Inferior parietal cortex (tissue), 1 donor: ENCODE measurements at regions not wholly inside any gene's neighbourhood (a gene's known extent, or its start where the extent isn't known, plus 50 kb on each side); places are given as distances from the start of the nearest gene placed in this dataset.

Experiments used
- DNase-seq: peaks from one replicate; pipeline ENCODE4 v3.0.0-alpha.2; 2016; ENCODE audit errors: extremely low spot score

GRCh38 chr14:104369208-104369607 is 210.4 kb upstream of the C14orf180 start:
- DNase-seq = no peak

GRCh38 chr14:104370256-104370870 is 209.2 kb upstream of the C14orf180 start:
- no peak for DNase-seq

- no peak for DNase-seq
Observed at GRCh38 chr14:104371031-104371430, 208.5 kb upstream of the C14orf180 start.

- no peak for DNase-seq
Observed at GRCh38 chr14:104371917-104372316, 207.6 kb upstream of the C14orf180 start.

GRCh38 chr14:104372390-104373054 is 207.0 kb upstream of the C14orf180 start:
- DNase-seq = no peak

- DNase-seq = no peak
Observed at GRCh38 chr14:104373055-104373854, 206.3 kb upstream of the C14orf180 start.

- DNase-seq = no peak
Observed at GRCh38 chr14:104373855-104374717, 205.5 kb upstream of the C14orf180 start.

GRCh38 chr14:104374718-104375080 is 204.9 kb upstream of the C14orf180 start:
- no peak for DNase-seq

GRCh38 chr14:104375551-104376201 is 203.9 kb upstream of the C14orf180 start:
- no peak for DNase-seq

- DNase-seq = no peak
Observed at GRCh38 chr14:104376202-104377140, 203.1 kb upstream of the C14orf180 start.

- DNase-seq = no peak
Observed at GRCh38 chr14:104377256-104377655, 202.3 kb upstream of the C14orf180 start.

GRCh38 chr14:104378698-104379113 is 200.9 kb upstream of the C14orf180 start:
- DNase-seq = no peak

- DNase-seq = no peak
Observed at GRCh38 chr14:104382361-104383087, 197.0 kb upstream of the C14orf180 start.

GRCh38 chr14:104383088-104383995 is 196.2 kb upstream of the C14orf180 start:
- no peak for DNase-seq

GRCh38 chr14:104383996-104384775 is 195.4 kb upstream of the C14orf180 start:
- DNase-seq = no peak

- no peak for DNase-seq
Observed at GRCh38 chr14:104384776-104385071, 194.8 kb upstream of the C14orf180 start.

- DNase-seq = no peak
Observed at GRCh38 chr14:104385111-104385510, 194.5 kb upstream of the C14orf180 start.

- DNase-seq = no peak
Observed at GRCh38 chr14:104385531-104386101, 193.9 kb upstream of the C14orf180 start.
